T-helper 1 cell treated with Interleukin-12 subunit alpha and Interleukin-12 subunit beta and Interleukin-4 antibody, amounts not matched to agents 30 ng/mL and 1 ng/mL, for 36 hours (primary cell): ENCODE measurements at regions not wholly inside any gene's neighbourhood (a gene's known extent, or its start where the extent isn't known, plus 50 kb on each side); places are given as distances from the start of the nearest gene placed in this dataset.

Experiments
- intact Hi-C: fragments of 100-400 bp; cut with micrococcal nuclease; formaldehyde crosslinking; loops from one replicate; pipeline ENCODE4 v1.15.1; 2024

- intact Hi-C loops: no loop called here
Measured at GRCh38 chr2:191514613-191515012, 163.3 kb upstream of the NABP1 start.

GRCh38 chr2:191515551-191515950, 162.4 kb upstream of the NABP1 start:
- intact Hi-C loops: no loop called here

- intact Hi-C loops: no loop called here
Measured at GRCh38 chr2:191516260-191516659, 161.7 kb upstream of the NABP1 start.

DNA sequence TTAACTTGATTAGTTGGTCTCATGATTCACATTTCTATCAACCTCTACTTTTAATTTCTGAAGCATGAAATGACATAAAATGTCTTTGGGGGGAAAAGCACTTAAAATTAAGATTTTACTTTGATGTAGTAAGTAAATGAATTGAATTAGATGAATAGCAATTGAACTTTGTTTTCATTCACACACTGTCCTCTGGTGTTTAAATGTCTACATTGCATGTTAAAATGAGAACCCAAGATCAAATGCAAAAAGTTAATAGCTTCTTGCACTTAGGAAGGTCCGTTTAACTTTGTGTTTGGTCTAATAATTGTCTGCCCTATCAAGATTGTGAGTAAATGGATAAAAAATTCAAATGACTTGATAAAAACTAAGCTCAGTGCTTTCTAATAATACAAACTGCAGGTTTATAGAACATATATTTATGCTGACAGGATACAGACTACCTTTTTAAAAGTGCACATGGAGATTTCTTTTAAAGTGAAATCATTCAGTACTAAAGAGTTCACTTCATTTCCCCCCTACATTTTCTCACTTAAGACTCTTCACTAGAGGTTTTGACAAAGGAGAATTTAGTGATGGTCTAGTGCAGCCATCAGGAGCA, 156.2 kb upstream of the NABP1 start:
- intact Hi-C loops: loop anchor here (1.0 to 10.0 kb wide), 4 partner anchors 277 to 739 kb away; partner anchors contain the start of gene MYO1B

DNA sequence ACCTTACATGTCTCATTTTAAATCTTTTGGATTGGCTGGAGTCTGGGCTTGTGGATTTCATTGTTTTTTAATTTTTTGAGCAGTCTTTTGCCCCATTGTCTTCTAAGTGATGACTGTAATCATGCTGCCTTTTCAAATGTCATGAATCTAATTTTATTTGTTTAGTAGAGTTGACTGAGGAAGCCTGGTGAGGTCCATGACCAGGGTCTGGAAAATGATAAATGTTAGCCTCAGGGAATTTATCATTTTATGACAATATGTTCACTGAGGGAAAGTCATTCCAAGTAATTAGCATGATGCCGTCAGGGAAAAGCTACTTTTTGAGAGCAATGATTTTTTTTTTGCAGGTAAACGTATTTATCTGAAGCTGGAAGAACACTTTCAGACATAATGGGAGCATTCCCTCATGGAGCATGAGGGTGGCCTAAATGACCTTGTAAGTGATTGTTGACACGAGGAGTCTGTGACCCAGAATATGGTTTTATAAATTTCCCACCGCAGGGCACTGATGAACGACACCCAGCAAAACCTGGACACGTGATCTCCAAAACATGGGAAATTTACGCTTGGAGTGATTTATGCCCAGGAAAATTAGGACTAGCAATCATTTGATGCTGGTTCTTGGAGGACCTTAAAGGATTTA, 155.3 kb upstream of the NABP1 start:
- intact Hi-C loops: loop anchor here (5.0 to 10.0 kb wide), 2 partner anchors 278 to 740 kb away; partner anchors contain the start of gene MYO1B

DNA sequence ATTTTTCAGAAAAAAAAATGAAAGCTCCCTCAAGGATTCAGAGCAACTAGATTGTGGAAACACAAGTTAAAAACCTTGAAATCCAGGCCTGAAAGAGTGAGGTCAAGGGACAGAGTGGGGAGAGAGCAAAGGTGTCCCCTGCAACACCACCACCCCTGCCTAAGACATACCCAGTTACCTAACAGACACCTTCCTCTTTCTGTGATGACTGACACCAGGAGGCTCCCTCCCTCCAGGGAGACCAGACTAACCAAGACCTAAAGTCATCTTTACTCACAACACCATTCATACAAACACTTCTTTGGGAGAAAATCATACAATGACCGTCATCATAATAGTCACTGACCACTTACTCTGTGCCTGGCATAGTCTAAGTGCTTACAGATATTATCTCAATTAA, 151.8 kb upstream of the NABP1 start:
- intact Hi-C loops: loop anchor here (10.0 kb wide), 1 partner anchor 281 kb away; the partner anchor contains the start of gene MYO1B

GRCh38 chr2:191526536-191526935, 151.4 kb upstream of the NABP1 start:
- intact Hi-C loops: loop anchor here (10.0 kb wide), 1 partner anchor 282 kb away; the partner anchor contains the start of gene MYO1B

GRCh38 chr2:191526953-191527556, 150.9 kb upstream of the NABP1 start:
- intact Hi-C loops: loop anchor here (10.0 kb wide), 1 partner anchor 282 kb away; the partner anchor contains the start of gene MYO1B

DNA sequence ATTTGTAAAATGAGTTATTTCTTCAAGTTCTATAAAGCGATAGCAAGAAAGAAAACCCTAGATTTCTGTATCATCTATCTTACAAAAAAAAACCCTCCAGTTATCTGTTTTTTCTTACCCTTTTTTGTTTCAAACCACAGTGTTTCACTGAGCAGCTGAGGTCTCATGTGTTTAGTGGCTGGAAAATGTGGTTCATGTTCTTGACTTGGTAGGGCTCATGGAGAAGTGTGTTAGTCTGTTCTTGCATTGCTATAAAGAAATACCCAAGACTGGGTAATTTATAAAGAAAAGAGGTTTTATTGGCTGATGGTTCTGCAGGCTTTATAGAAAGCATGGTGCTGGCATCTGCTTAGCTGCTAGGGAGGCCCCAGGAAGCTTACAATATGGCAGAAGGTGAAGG, 147.3 kb upstream of the NABP1 start:
- intact Hi-C loops: no loop called here

DNA sequence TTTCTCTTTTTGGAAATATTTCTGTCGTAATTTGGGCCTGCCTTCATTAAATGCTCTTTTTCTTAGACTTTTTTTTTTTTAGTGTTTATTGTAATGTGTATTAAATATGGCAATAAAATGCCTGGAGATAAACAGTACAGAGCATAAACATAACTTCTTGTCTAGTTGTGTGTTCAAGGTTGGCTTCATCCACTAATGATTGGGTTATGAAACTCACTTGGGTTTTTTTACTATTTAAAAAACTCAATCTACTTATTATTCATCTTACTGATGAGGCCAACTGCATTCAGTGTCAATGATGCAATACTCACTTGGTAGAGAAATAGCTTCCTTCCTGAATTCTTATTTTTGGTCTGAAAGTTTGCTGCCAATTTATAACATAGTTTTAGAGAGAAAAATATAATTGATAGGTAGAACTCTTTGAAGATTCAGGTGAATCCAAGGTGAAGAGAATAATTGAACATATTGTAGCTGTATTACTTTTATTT, 144.2 kb upstream of the NABP1 start:
- intact Hi-C loops: no loop called here

GRCh38 chr2:191537921-191538320, 140.0 kb upstream of the NABP1 start:
- intact Hi-C loops: no loop called here

DNA sequence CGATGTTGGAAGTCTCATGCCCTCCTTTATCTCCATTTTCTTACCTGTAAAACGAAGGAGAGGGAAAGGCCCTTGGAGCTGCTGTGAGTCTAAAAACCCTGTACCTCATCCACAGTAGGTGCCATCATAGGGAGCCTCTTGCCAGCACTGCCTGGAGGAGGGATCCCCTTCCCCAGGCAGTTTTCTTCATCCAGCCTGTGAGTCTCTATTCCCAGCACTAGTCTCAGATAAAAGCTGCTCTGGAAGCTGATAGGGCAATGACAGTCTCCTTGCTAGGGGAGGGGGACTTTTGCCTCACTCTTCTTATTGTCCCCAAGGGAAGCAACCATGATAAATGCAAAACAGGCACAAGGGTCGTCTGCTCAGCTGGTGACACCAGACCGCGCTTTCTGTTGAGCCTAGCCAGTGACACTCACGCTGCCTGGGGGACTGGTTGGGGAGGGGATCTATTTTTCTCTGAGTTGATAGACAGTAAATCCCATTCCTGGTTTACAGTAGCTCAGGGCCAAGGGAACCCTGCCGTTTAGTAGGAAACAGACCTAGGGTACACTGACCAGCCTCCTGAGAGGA, 139.5 kb upstream of the NABP1 start:
- intact Hi-C loops: no loop called here

- intact Hi-C loops: loop anchor here (1.0 kb wide), 1 partner anchor 623 kb away; no protein-coding TSS in a partner anchor
Measured at GRCh38 chr2:191539068-191539467, 138.9 kb upstream of the NABP1 start.

DNA sequence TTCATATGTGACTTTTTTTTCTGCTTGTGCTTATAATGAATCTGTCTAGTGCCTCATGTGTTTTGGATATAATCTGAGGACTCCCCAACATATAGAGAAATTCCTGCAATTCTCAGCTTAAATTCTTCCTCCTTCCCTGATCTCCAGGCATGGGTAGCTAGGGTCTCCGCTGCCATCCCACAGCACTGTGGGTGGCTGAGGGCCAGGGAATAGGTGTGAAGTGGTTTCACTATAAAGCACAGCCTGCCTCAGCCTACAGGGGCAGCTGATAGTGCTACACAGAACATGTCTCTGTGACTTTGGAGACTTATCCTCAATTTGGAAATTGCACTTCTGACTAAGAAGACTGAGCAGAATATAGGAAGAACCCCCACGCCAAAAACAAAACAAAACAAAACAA, 137.3 kb upstream of the NABP1 start:
- intact Hi-C loops: no loop called here

DNA sequence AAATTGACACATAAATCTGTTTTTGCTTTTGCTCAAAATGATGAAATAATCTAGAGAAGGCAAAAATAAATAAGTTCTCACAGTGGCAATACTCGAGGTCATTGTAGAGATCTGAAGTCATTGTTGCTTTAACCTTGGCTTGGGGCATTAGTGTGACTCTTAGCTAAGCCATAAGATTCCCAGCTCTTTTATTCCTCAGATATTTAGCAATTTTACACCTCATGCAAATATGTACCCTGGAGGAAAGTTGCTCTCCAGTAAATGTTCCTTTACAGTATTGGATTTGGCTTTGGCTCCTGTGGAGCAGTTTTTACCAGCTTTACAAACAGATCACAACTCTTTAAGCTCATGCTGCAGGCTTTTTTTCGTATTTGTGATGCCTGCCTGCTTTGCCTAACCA, 134.2 kb upstream of the NABP1 start:
- intact Hi-C loops: no loop called here

- intact Hi-C loops: no loop called here
Measured at GRCh38 chr2:191544461-191545062, 133.4 kb upstream of the NABP1 start.

DNA sequence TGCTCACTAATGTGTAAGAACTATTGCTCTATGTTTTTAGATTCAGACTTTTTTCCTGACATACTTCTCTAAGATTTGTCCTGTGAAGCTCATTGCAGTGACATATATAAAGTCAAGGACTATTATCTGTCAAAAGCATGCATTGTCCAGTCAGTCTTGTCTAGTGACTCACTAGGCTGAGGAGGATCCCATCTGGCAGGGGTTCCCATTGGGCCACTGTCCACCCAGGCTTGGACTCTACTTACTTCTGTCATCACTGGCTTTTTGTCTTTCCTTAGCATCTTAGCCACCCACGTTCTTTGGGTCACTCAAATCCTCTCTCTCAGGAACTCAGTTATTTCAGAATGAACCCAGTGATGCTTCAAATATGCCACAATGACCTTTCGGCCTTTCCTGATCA, 132.6 kb upstream of the NABP1 start:
- intact Hi-C loops: no loop called here

- intact Hi-C loops: loop anchor here (10.0 kb wide), 2 partner anchors 473 to 1693 kb away; no protein-coding TSS in a partner anchor
Measured at GRCh38 chr2:191552066-191552465, 125.9 kb upstream of the NABP1 start.

- intact Hi-C loops: loop anchor here (10.0 kb wide), 2 partner anchors 471 to 1691 kb away; no protein-coding TSS in a partner anchor
Measured at GRCh38 chr2:191554240-191554639, 123.7 kb upstream of the NABP1 start.

DNA sequence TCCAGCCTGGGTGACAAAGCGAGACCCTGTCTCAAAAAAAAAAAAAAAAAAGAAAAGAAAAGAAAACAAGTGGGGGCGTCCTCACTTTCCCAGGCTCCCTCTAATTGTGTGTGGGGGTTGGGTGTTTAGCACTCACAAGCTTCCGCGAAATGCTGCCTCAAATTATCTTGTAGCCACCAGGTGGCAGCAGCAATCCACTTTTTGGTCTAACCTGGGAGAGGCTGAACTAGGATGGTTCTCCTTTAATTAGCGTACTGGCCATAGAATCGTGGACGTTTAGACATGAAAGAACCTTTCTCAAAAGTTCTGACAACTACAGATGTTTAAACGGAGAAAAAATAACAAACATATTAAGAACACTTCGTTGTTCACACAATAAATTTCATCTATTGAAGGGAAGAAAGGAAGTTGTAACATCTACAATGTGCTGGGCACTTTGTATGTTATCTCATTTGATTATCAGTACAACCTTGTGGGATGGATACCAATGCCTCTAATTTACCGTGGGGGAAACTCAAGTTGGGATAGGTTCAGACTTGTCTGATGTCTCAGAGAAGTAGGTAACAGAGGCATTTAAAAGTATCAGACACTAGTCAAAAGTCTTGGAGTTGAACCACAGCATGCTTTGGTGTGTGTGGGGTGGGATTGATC, 122.7 kb upstream of the NABP1 start:
- intact Hi-C loops: loop anchor here (1.0 to 10.0 kb wide), 7 partner anchors 11 to 1690 kb away; no protein-coding TSS in a partner anchor

DNA sequence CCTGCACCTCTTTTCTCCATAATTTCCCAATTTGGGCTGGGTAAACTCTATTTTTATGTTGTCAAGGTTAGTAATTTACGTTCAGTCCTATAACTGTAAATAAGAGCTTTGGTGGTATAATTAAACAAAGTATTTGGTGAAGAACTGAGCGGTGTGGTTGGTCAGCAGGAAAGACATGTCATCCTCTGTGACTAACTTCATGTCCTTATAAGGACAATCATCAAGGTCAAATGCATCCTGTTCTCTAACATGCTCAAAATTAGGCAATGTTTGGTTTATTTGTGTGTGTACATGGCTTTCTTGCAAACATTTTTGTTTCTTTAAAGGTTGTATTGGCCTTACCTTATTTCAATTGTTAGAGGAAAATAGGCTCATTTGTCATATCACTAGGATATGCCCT, 121.5 kb upstream of the NABP1 start:
- intact Hi-C loops: loop anchor here (10.0 kb wide), 2 partner anchors 468 to 1688 kb away; no protein-coding TSS in a partner anchor
